ENCODE measurements at regions not wholly inside any gene's neighbourhood (a gene's known extent, or its start where the extent isn't known, plus 50 kb on each side); places are given as distances from the start of the nearest gene placed in this dataset.

DNA sequence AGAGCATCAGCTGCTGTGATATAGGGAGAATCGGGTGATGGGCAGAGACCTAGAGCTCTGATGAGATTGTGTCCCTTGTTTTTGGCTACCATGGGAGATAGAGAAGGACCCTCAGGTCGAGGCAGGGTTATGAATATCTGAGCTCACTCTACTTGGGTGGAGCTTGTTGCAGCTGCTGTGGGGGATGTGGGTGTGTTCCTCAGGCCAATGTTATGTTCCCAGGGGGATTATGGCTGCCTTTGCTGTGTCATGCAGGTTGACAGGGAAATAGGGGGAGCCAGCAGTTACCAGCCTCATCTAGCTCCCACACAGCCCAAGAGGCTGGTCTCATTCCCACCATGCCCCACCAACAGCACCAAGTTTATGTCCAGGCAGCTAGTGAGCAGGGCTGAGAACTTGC is 131.5 kb downstream of the TRIM42 start:
- Histone ChIP-seq H3K27me3 (no peaks in the 10 kb centered on the region), H3K27ac (replicated peaks in 1 of 4) (no peak overlapping the region), H3K4me3 (no peak overlapping the region), H3K36me3 (no peaks in the 10 kb centered on the region), H3K4me1 (no peaks in the 10 kb centered on the region), H3K9me3 (peaks cover 0 to 9% (median 7%) of the 10 kb centered on the region in 4 donors)
- TF ChIP-seq POLR2AphosphoS5 (IDR thresholded peaks at IDR 0.05), result no peak
- no peak for TF ChIP-seq EP300 (IDR thresholded peaks at IDR 0.05)
- TF ChIP-seq POLR2A (IDR thresholded peaks at IDR 0.05; ENCODE audit: low read depth), result no peak
- TF ChIP-seq, protein P1, sequence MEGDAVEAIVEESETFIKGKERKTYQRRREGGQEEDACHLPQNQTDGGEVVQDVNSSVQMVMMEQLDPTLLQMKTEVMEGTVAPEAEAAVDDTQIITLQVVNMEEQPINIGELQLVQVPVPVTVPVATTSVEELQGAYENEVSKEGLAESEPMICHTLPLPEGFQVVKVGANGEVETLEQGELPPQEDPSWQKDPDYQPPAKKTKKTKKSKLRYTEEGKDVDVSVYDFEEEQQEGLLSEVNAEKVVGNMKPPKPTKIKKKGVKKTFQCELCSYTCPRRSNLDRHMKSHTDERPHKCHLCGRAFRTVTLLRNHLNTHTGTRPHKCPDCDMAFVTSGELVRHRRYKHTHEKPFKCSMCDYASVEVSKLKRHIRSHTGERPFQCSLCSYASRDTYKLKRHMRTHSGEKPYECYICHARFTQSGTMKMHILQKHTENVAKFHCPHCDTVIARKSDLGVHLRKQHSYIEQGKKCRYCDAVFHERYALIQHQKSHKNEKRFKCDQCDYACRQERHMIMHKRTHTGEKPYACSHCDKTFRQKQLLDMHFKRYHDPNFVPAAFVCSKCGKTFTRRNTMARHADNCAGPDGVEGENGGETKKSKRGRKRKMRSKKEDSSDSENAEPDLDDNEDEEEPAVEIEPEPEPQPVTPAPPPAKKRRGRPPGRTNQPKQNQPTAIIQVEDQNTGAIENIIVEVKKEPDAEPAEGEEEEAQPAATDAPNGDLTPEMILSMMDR (IDR thresholded peaks at IDR 0.05), result no peak
- 71% methylated on average over 2 of the region's 2 CpGs for WGBS
- DNase-seq (ENCODE audit: extremely low spot score), result no peak
- intact Hi-C loops (cut with DNase I), result no loop called here

DNA sequence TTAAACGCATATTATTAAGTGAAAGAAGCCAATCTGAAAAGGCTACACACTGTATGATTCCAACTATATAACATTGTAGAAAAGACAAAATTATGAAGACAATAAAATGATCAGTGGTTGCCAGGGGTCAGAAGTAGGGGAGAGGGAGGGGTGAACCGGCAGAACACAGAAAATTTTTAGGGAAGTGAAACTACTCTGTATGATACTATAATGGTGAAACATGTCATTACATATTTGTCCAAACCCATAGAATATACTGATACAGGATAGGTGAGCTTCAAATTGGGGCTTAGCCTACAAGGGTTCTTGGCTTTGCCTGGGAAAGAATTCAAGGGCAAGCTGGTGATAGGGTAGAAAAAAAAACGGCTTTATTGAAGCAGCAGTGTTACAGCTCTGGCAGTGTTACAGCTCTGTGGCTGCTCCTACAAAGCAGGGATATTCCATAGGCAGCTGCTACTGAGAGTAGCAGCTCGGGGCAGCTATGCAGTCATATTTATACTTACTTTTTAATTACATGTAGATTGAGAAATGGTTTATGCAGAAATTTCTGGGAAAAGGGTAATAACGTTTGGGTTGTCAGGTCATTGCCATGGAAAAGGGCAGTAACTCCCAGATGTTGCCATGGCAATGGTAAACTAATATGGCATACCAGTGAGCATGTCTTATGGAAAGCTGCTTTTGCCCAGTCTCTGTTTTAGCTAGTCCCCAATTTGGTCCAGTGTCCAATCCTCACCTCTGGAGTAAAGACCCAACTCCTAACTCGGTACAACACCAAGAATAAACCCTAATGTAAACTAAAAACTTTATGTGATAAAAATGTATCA is 125.1 kb upstream of the SLC25A36 start:
- Histone ChIP-seq H3K9me3 (peaks cover 0 to 8% (median 6%) of the 10 kb centered on the region in 4 donors), H3K27me3 (no peaks in the 10 kb centered on the region), H3K36me3 (no peaks in the 10 kb centered on the region), H3K27ac (replicated peaks in 1 of 4) (no peak overlapping the region), H3K4me1 (no peaks in the 10 kb centered on the region), H3K4me3 (no peak overlapping the region)
- intact Hi-C loops (cut with DNase I), result no loop called here
- TF ChIP-seq POLR2AphosphoS5 (IDR thresholded peaks at IDR 0.05), result no peak
- no peak for TF ChIP-seq EP300 (IDR thresholded peaks at IDR 0.05)
- TF ChIP-seq, protein P1 (IDR thresholded peaks at IDR 0.05), result no peak
- no peak for TF ChIP-seq POLR2A (IDR thresholded peaks at IDR 0.05; ENCODE audit: low read depth)
- DNase-seq (ENCODE audit: extremely low spot score), result no peak
- WGBS, result 66% methylated on average over 6 of the region's 6 CpGs

- Histone ChIP-seq H3K27me3 (no peaks in the 10 kb centered on the region), H3K4me3 (no peak overlapping the region), H3K27ac (replicated peaks in 1 of 4) (no peak overlapping the region), H3K4me1 (no peaks in the 10 kb centered on the region), H3K36me3 (no peaks in the 10 kb centered on the region), H3K9me3 (no peaks in the 10 kb centered on the region)
- 75% methylated on average over 2 of the region's 2 CpGs for WGBS
- no peak for TF ChIP-seq EP300 (IDR thresholded peaks at IDR 0.05)
- no peak for TF ChIP-seq POLR2A (IDR thresholded peaks at IDR 0.05; ENCODE audit: low read depth)
- no peak for TF ChIP-seq POLR2AphosphoS5 (IDR thresholded peaks at IDR 0.05)
- TF ChIP-seq, protein P1 (IDR thresholded peaks at IDR 0.05), result no peak
- no peak for DNase-seq (ENCODE audit: extremely low spot score)
- intact Hi-C loops (cut with DNase I), result no loop called here
Observed at GRCh38 chr3:140821493-140821892, 120.1 kb upstream of the SLC25A36 start.

GRCh38 chr3:140822401-140823047 is 119.1 kb upstream of the SLC25A36 start:
- intact Hi-C loops (cut with DNase I), result no loop called here
- no peak overlapping the region for H3K4me3 ChIP-seq
- H3K36me3 ChIP-seq, result no peaks in the 10 kb centered on the region
- H3K4me1 ChIP-seq, result no peaks in the 10 kb centered on the region
- no peaks in the 10 kb centered on the region for H3K9me3 ChIP-seq
- H3K27me3 ChIP-seq, result no peaks in the 10 kb centered on the region
- no peak for DNase-seq (ENCODE audit: extremely low spot score)
- no peak overlapping the region for H3K27ac ChIP-seq (replicated peaks in 1 of 4)
- 15% methylated on average over 3 of the region's 3 CpGs for WGBS
- no peak for TF ChIP-seq EP300 (IDR thresholded peaks at IDR 0.05)
- no peak for TF ChIP-seq POLR2AphosphoS5 (IDR thresholded peaks at IDR 0.05)
- no peak for TF ChIP-seq POLR2A (IDR thresholded peaks at IDR 0.05; ENCODE audit: low read depth)
- TF ChIP-seq, protein P1 (IDR thresholded peaks at IDR 0.05), result no peak

All from esophagus muscularis mucosa (tissue), 4 donors.